ENCODE measurements at regions not wholly inside any gene's neighbourhood (a gene's known extent, or its start where the extent isn't known, plus 50 kb on each side); places are given as distances from the start of the nearest gene placed in this dataset.
"Not testable (repeated sequence)": the region's sequence is repeated elsewhere in the genome, so short reads cannot be mapped to it uniquely, and the experiment has no call there.

GRCh38 chr14:104416383-104416782 is 163.2 kb upstream of the C14orf180 start:
- Mint-ChIP-seq H3K36me3 (ENCODE audit: insufficient read depth, unreplicated experiment) (no peaks in the 10 kb centered on the region), H3K4me1 (ENCODE audit: low read depth, unreplicated experiment) (no peaks in the 10 kb centered on the region), H3K27ac (ENCODE audit: unreplicated experiment) (no peak overlapping the region), H3K27me3 (ENCODE audit: insufficient read depth, unreplicated experiment) (peaks cover 17% of the 10 kb centered on the region), H3K4me3 (ENCODE audit: unreplicated experiment) (no peak overlapping the region), H3K9me3 (ENCODE audit: unreplicated experiment) (no peaks in the 10 kb centered on the region)
- ChIA-PET CTCF (no interaction called here), POLR2A (no interaction called here)
- no peaks in the 10 kb centered on the region for H3K4me1 ChIP-seq
- no peaks in the 10 kb centered on the region for H3K36me3 ChIP-seq (ENCODE audit: control insufficient read depth, insufficient read depth, low read length)
- TF ChIP-seq, protein P1, sequence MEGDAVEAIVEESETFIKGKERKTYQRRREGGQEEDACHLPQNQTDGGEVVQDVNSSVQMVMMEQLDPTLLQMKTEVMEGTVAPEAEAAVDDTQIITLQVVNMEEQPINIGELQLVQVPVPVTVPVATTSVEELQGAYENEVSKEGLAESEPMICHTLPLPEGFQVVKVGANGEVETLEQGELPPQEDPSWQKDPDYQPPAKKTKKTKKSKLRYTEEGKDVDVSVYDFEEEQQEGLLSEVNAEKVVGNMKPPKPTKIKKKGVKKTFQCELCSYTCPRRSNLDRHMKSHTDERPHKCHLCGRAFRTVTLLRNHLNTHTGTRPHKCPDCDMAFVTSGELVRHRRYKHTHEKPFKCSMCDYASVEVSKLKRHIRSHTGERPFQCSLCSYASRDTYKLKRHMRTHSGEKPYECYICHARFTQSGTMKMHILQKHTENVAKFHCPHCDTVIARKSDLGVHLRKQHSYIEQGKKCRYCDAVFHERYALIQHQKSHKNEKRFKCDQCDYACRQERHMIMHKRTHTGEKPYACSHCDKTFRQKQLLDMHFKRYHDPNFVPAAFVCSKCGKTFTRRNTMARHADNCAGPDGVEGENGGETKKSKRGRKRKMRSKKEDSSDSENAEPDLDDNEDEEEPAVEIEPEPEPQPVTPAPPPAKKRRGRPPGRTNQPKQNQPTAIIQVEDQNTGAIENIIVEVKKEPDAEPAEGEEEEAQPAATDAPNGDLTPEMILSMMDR (IDR thresholded peaks at IDR 0.05; ENCODE audit: insufficient read depth in 1 of 2, low read depth in 1 of 2, low read length in 1 of 2, severe bottlenecking in 1 of 2, unreplicated experiment in 1 of 2) = no peak
- intact Hi-C loops (cut with micrococcal nuclease; ENCODE audit: unreplicated experiment) = no loop called here
- no TSS peak for BruUV-seq (replicated peaks)
- H3K27me3 ChIP-seq (replicated peaks; ENCODE audit: control insufficient read depth, insufficient read depth, low read length) = no peaks in the 10 kb centered on the region
- H3K4me3 ChIP-seq (ENCODE audit: low read depth, low read length) = no peak overlapping the region
- no peak for DNase-seq
- H3K9me3 ChIP-seq = no peaks in the 10 kb centered on the region

DNA sequence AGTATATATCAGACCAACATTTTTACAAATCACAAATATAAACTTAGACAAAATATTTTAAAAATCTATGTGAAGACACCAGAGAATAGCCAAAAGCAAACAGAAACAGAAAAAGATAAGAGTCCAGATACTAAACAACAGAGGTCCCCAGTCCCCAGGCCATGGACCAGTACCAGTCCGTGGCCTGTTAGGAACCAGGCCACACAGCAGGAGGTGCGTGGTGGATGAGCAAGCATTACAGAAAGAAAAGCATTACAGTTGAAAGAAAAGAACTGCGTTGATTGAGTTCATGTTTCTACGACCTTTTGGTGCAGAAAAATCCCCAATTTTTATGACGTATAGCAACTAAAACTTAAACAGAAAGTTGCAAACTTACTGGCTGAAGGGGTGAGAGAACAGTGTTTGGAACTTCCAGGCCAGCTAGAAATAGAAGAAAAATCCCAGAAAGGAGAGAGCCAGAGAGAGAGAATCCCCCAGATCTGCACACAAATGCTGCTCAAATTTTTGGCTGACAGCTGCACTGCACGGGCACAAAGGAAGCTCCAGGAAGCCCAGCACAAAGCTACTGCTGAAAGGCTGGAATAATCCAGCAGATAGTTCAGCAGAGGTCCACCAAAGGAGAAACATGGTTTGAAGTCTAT is 159.6 kb upstream of the C14orf180 start:
- H3K4me1 ChIP-seq = no peaks in the 10 kb centered on the region
- no peaks in the 10 kb centered on the region for H3K36me3 Mint-ChIP-seq (ENCODE audit: insufficient read depth, unreplicated experiment)
- ChIA-PET POLR2A (no interaction called here), CTCF (no interaction called here)
- no peak overlapping the region for H3K27ac Mint-ChIP-seq (ENCODE audit: unreplicated experiment)
- TF ChIP-seq, protein P1 (IDR thresholded peaks at IDR 0.05; ENCODE audit: insufficient read depth in 1 of 2, low read depth in 1 of 2, low read length in 1 of 2, severe bottlenecking in 1 of 2, unreplicated experiment in 1 of 2) = no peak
- no peaks in the 10 kb centered on the region for H3K9me3 ChIP-seq
- H3K4me3 Mint-ChIP-seq (ENCODE audit: unreplicated experiment) = no peak overlapping the region
- H3K4me3 ChIP-seq (ENCODE audit: low read depth, low read length) = no peak overlapping the region
- no peak for DNase-seq
- peaks cover 22% of the 10 kb centered on the region for H3K27me3 Mint-ChIP-seq (ENCODE audit: insufficient read depth, unreplicated experiment)
- H3K9me3 Mint-ChIP-seq (ENCODE audit: unreplicated experiment) = no peaks in the 10 kb centered on the region
- H3K36me3 ChIP-seq (ENCODE audit: control insufficient read depth, insufficient read depth, low read length) = no peaks in the 10 kb centered on the region
- intact Hi-C loops (cut with micrococcal nuclease; ENCODE audit: unreplicated experiment) = no loop called here
- no peaks in the 10 kb centered on the region; the same call in none of the 2 replicates for H3K27me3 ChIP-seq (replicated peaks; ENCODE audit: control insufficient read depth, insufficient read depth, low read length)
- BruUV-seq (replicated peaks) = no TSS peak
- H3K4me1 Mint-ChIP-seq (ENCODE audit: low read depth, unreplicated experiment) = no peaks in the 10 kb centered on the region

GRCh38 chr14:104420523-104420922 is 159.0 kb upstream of the C14orf180 start:
- CTCF ChIA-PET; H3K9me3 ChIP-seq; intact Hi-C loops (cut with micrococcal nuclease; ENCODE audit: unreplicated experiment); POLR2A ChIA-PET; H3K4me1 Mint-ChIP-seq (ENCODE audit: low read depth, unreplicated experiment); H3K4me3 ChIP-seq (ENCODE audit: low read depth, low read length); BruUV-seq (replicated peaks); H3K9me3 Mint-ChIP-seq (ENCODE audit: unreplicated experiment); H3K4me3 Mint-ChIP-seq (ENCODE audit: unreplicated experiment); H3K4me1 ChIP-seq; DNase-seq; H3K36me3 Mint-ChIP-seq (ENCODE audit: insufficient read depth, unreplicated experiment); H3K36me3 ChIP-seq (ENCODE audit: control insufficient read depth, insufficient read depth, low read length); H3K27me3 ChIP-seq (replicated peaks; ENCODE audit: control insufficient read depth, insufficient read depth, low read length); H3K27ac Mint-ChIP-seq (ENCODE audit: unreplicated experiment): not testable (repeated sequence)
- H3K27me3 Mint-ChIP-seq (ENCODE audit: insufficient read depth, unreplicated experiment) = peaks cover 18% of the 10 kb centered on the region

- Mint-ChIP-seq H3K27me3 (ENCODE audit: insufficient read depth, unreplicated experiment) (peaks cover 15% of the 10 kb centered on the region), H3K27ac (ENCODE audit: unreplicated experiment) (no peak overlapping the region), H3K4me1 (ENCODE audit: low read depth, unreplicated experiment) (no peaks in the 10 kb centered on the region), H3K4me3 (ENCODE audit: unreplicated experiment) (no peak overlapping the region), H3K9me3 (ENCODE audit: unreplicated experiment) (no peaks in the 10 kb centered on the region), H3K36me3 (ENCODE audit: insufficient read depth, unreplicated experiment) (no peaks in the 10 kb centered on the region)
- DNase-seq = no peak
- POLR2A ChIA-PET = no interaction called here
- Histone ChIP-seq H3K4me1 (no peaks in the 10 kb centered on the region), H3K9me3 (no peaks in the 10 kb centered on the region), H3K27me3 (replicated peaks; ENCODE audit: control insufficient read depth, insufficient read depth, low read length) (no peaks in the 10 kb centered on the region; the same call in none of the 2 replicates), H3K36me3 (ENCODE audit: control insufficient read depth, insufficient read depth, low read length) (no peaks in the 10 kb centered on the region), H3K4me3 (ENCODE audit: low read depth, low read length) (no peak overlapping the region)
- CTCF ChIA-PET = no interaction called here
- TF ChIP-seq, protein P1 (IDR thresholded peaks at IDR 0.05; ENCODE audit: insufficient read depth in 1 of 2, low read depth in 1 of 2, low read length in 1 of 2, severe bottlenecking in 1 of 2, unreplicated experiment in 1 of 2) = no peak
- BruUV-seq (replicated peaks) = no TSS peak
- intact Hi-C loops (cut with micrococcal nuclease; ENCODE audit: unreplicated experiment) = no loop called here
These were observed 158.6 kb upstream of the C14orf180 start for GRCh38 chr14:104420990-104421389.
